NB4 (cell line): ENCODE measurements at regions not wholly inside any gene's neighbourhood (a gene's known extent, or its start where the extent isn't known, plus 50 kb on each side); places are given as distances from the start of the nearest gene placed in this dataset.

Source experiments
- POLR2A ChIP-seq: IDR thresholded peaks from 2 replicates; pipeline ENCODE4 v1.6.1; 2011; ENCODE audit warnings: mild to moderate bottlenecking; ENCODE audit not compliant: insufficient read length; ENCODE audit errors: extremely low read depth
- TF ChIP-seq, protein P1 (sequence below): IDR thresholded peaks from one replicate; pipeline ENCODE4 v1.5.1; 2012; ENCODE audit warnings: low read depth, low read length
- TF ChIP-seq, protein P2 (sequence below): IDR thresholded peaks from 2 replicates; pipeline ENCODE4 v1.6.1; 2011; ENCODE audit warnings: low read depth, low read length

DNA sequence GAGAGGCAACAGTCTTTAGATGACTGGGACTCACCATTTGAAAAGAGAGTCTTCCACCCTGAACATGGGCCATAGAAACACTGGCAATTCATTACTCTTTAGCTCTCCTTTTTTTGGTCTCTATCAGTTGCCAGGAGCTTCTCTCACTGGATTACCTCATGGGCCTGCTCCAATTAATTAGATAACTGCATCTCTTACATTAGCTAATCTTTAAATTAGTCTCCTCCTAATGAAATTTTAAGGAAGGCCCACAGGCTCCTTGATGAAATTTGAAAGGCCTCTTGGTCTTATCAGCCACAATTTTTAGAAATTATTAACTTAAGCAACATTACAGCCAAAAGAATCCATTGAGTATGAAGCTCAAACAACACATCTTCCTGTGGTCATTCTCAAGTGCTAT lies 184.4 kb downstream of the UNC5CL start:
- TF ChIP-seq, protein P1, sequence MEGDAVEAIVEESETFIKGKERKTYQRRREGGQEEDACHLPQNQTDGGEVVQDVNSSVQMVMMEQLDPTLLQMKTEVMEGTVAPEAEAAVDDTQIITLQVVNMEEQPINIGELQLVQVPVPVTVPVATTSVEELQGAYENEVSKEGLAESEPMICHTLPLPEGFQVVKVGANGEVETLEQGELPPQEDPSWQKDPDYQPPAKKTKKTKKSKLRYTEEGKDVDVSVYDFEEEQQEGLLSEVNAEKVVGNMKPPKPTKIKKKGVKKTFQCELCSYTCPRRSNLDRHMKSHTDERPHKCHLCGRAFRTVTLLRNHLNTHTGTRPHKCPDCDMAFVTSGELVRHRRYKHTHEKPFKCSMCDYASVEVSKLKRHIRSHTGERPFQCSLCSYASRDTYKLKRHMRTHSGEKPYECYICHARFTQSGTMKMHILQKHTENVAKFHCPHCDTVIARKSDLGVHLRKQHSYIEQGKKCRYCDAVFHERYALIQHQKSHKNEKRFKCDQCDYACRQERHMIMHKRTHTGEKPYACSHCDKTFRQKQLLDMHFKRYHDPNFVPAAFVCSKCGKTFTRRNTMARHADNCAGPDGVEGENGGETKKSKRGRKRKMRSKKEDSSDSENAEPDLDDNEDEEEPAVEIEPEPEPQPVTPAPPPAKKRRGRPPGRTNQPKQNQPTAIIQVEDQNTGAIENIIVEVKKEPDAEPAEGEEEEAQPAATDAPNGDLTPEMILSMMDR = no peak
- TF ChIP-seq POLR2A = no peak
- TF ChIP-seq, protein P2, sequence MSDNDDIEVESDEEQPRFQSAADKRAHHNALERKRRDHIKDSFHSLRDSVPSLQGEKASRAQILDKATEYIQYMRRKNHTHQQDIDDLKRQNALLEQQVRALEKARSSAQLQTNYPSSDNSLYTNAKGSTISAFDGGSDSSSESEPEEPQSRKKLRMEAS = no peak
